A673 (cell line): ENCODE measurements at regions not wholly inside any gene's neighbourhood (a gene's known extent, or its start where the extent isn't known, plus 50 kb on each side); places are given as distances from the start of the nearest gene placed in this dataset.

Experiments
- EZH2 ChIP-seq: fragments of 200-600 bp; sonication (generic); IDR thresholded peaks from 2 replicates; pipeline ENCODE4 v1.6.1; 2017; ENCODE audit warnings: borderline replicate concordance, low read depth, mild to moderate bottlenecking, mixed read lengths, antibody characterized with exemption, low read length; ENCODE audit not compliant: poor library complexity, severe bottlenecking
- TF ChIP-seq, protein P1 (sequence below): fragments of 300-800, 200-600 bp; sonication (generic); conservative IDR thresholded peaks from 2 replicates; pipeline ENCODE4 v1.5.1; 2017; ENCODE audit warnings: low read depth, mild to moderate bottlenecking, antibody characterized with exemption, low read length, moderate library complexity, mixed read lengths

GRCh38 chr18:66317243-66318090, 286.4 kb downstream of the CDH19 start:
- TF ChIP-seq EZH2, result no peak
- TF ChIP-seq, protein P1, sequence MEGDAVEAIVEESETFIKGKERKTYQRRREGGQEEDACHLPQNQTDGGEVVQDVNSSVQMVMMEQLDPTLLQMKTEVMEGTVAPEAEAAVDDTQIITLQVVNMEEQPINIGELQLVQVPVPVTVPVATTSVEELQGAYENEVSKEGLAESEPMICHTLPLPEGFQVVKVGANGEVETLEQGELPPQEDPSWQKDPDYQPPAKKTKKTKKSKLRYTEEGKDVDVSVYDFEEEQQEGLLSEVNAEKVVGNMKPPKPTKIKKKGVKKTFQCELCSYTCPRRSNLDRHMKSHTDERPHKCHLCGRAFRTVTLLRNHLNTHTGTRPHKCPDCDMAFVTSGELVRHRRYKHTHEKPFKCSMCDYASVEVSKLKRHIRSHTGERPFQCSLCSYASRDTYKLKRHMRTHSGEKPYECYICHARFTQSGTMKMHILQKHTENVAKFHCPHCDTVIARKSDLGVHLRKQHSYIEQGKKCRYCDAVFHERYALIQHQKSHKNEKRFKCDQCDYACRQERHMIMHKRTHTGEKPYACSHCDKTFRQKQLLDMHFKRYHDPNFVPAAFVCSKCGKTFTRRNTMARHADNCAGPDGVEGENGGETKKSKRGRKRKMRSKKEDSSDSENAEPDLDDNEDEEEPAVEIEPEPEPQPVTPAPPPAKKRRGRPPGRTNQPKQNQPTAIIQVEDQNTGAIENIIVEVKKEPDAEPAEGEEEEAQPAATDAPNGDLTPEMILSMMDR, result no peak
